ENCODE measurements at regions not wholly inside any gene's neighbourhood (a gene's known extent, or its start where the extent isn't known, plus 50 kb on each side); places are given as distances from the start of the nearest gene placed in this dataset.

DNA sequence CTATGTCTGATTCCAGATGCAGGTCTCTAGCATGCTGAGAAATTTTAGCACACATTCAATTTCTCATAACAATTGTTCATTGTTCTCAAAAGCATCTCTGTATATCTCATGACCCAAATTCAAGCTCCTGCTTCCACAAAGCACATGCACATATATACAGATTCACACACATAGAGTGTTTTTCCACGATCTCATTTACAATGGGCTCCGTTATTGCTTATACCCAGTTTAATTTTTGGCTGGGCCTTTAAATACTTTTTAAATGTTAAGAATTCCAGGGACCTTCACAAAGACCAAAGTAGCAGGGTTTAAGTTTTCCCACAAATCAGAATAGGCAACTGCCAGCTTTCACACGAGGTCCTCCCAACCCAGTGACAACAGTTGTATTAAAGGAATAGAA, 333.5 kb upstream of the SEMA6D start:
- Histone ChIP-seq H3K27ac (ENCODE audit: insufficient read depth, low read length, poor library complexity, severe bottlenecking) (no peak overlapping the region), H3K27me3 (replicated peaks; ENCODE audit: control insufficient read depth, insufficient read depth, low read length, poor library complexity, severe bottlenecking) (no peaks in the 10 kb centered on the region), H3K4me3 (ENCODE audit: insufficient read depth, low read depth, low read length, poor library complexity, severe bottlenecking) (no peak overlapping the region), H3K9me3 (ENCODE audit: control insufficient read depth, low read length) (no peaks in the 10 kb centered on the region), H3K4me1 (ENCODE audit: control insufficient read depth, insufficient read depth, low read length, poor library complexity, severe bottlenecking) (no peaks in the 10 kb centered on the region), H3K36me3 (ENCODE audit: control insufficient read depth, insufficient read depth, low read length) (no peaks in the 10 kb centered on the region)
- DNase-seq = no peak

DNA sequence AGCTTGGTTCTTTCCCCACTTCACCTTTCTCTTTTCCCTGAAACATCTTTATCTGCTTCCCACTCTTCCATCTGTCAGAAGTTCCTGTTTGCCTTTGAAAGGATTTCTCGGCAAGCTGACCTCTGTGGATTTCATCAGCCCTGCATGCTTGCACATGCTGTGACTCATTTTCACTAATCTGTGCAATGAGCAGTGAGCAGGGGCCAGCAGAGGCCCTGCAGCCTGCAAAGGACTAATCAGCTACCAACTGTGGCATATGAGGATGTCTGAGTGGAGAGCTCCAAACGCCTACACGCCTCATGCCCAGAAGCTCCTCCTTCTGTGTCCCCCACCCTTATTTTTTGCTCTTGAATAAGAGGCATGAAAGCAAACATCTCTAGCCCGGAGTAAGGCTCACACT, 333.0 kb upstream of the SEMA6D start:
- H3K27ac ChIP-seq (ENCODE audit: insufficient read depth, low read length, poor library complexity, severe bottlenecking) = no peak overlapping the region

GRCh38 chr15:47384776-47385175, 332.5 kb upstream of the SEMA6D start:
- Histone ChIP-seq H3K27ac (ENCODE audit: insufficient read depth, low read length, poor library complexity, severe bottlenecking) (no peak overlapping the region), H3K27me3 (replicated peaks; ENCODE audit: control insufficient read depth, insufficient read depth, low read length, poor library complexity, severe bottlenecking) (no peaks in the 10 kb centered on the region), H3K4me1 (ENCODE audit: control insufficient read depth, insufficient read depth, low read length, poor library complexity, severe bottlenecking) (no peaks in the 10 kb centered on the region), H3K36me3 (ENCODE audit: control insufficient read depth, insufficient read depth, low read length) (no peaks in the 10 kb centered on the region), H3K4me3 (ENCODE audit: insufficient read depth, low read depth, low read length, poor library complexity, severe bottlenecking) (no peak overlapping the region), H3K9me3 (ENCODE audit: control insufficient read depth, low read length) (no peaks in the 10 kb centered on the region)
- DNase-seq = no peak

More for the DNA sequence above, 333.0 kb upstream of the SEMA6D start:
- Histone ChIP-seq H3K36me3 (ENCODE audit: control insufficient read depth, insufficient read depth, low read length) (no peaks in the 10 kb centered on the region), H3K27me3 (replicated peaks; ENCODE audit: control insufficient read depth, insufficient read depth, low read length, poor library complexity, severe bottlenecking) (no peaks in the 10 kb centered on the region), H3K4me1 (ENCODE audit: control insufficient read depth, insufficient read depth, low read length, poor library complexity, severe bottlenecking) (no peaks in the 10 kb centered on the region), H3K9me3 (ENCODE audit: control insufficient read depth, low read length) (no peaks in the 10 kb centered on the region), H3K4me3 (ENCODE audit: insufficient read depth, low read depth, low read length, poor library complexity, severe bottlenecking) (no peak overlapping the region)
- DNase-seq = no peak

DNA sequence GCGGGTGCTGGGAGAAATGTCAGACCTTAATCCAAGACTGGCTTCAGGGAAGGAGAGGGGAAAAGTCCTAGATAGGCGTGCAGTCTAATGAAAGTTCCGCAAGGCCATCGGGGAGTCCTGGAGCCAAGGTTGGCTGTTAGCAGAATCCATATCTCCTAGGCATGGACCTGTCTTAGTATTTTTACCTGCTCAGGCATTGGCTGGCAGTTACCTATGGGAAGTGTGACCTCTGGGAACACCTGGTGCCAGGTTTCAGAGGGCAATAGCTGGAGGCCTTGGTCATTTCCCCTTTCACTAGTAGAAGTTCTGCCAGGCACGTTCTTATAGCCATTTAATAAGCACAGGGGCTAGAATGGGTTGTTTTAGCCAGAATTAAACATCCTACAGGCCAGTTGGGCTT, 330.8 kb upstream of the SEMA6D start:
- DNase-seq = no peak
- Histone ChIP-seq H3K36me3 (ENCODE audit: control insufficient read depth, insufficient read depth, low read length) (no peaks in the 10 kb centered on the region), H3K4me1 (ENCODE audit: control insufficient read depth, insufficient read depth, low read length, poor library complexity, severe bottlenecking) (no peaks in the 10 kb centered on the region), H3K27ac (ENCODE audit: insufficient read depth, low read length, poor library complexity, severe bottlenecking) (no peak overlapping the region), H3K27me3 (replicated peaks; ENCODE audit: control insufficient read depth, insufficient read depth, low read length, poor library complexity, severe bottlenecking) (no peaks in the 10 kb centered on the region), H3K4me3 (ENCODE audit: insufficient read depth, low read depth, low read length, poor library complexity, severe bottlenecking) (no peak overlapping the region), H3K9me3 (ENCODE audit: control insufficient read depth, low read length) (no peaks in the 10 kb centered on the region)

DNA sequence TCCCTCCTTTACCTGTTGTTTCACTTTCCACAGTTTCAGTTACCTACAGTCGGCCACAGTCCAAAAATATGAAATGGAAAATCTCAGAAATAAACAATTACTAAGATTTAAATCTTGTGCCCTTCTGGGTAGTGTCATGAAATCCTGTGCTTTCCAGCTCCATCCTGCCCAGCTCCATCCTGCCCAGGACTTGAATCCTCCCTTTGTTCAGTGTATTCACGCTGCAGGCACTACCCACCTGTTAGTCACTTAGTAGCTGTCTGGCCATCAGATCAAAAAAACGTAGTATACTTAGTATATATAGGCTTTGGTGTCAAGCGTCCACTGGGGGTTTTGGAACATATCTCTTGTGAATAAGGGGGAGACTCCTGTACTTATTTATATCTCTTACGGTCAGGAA, 329.0 kb upstream of the SEMA6D start:
- Histone ChIP-seq H3K27ac (ENCODE audit: insufficient read depth, low read length, poor library complexity, severe bottlenecking) (no peak overlapping the region), H3K9me3 (ENCODE audit: control insufficient read depth, low read length) (no peaks in the 10 kb centered on the region), H3K36me3 (ENCODE audit: control insufficient read depth, insufficient read depth, low read length) (no peaks in the 10 kb centered on the region), H3K4me1 (ENCODE audit: control insufficient read depth, insufficient read depth, low read length, poor library complexity, severe bottlenecking) (no peaks in the 10 kb centered on the region), H3K4me3 (ENCODE audit: insufficient read depth, low read depth, low read length, poor library complexity, severe bottlenecking) (no peak overlapping the region), H3K27me3 (replicated peaks; ENCODE audit: control insufficient read depth, insufficient read depth, low read length, poor library complexity, severe bottlenecking) (no peaks in the 10 kb centered on the region)
- no peak for DNase-seq

- Histone ChIP-seq H3K9me3 (ENCODE audit: control insufficient read depth, low read length) (no peaks in the 10 kb centered on the region), H3K4me3 (ENCODE audit: insufficient read depth, low read depth, low read length, poor library complexity, severe bottlenecking) (no peak overlapping the region), H3K36me3 (ENCODE audit: control insufficient read depth, insufficient read depth, low read length) (no peaks in the 10 kb centered on the region), H3K4me1 (ENCODE audit: control insufficient read depth, insufficient read depth, low read length, poor library complexity, severe bottlenecking) (no peaks in the 10 kb centered on the region), H3K27me3 (replicated peaks; ENCODE audit: control insufficient read depth, insufficient read depth, low read length, poor library complexity, severe bottlenecking) (no peaks in the 10 kb centered on the region), H3K27ac (ENCODE audit: insufficient read depth, low read length, poor library complexity, severe bottlenecking) (no peak overlapping the region)
- DNase-seq = no peak
Observed at GRCh38 chr15:47390208-47390765, 327.0 kb upstream of the SEMA6D start.

GRCh38 chr15:47394286-47394809, 323.0 kb upstream of the SEMA6D start:
- no peaks in the 10 kb centered on the region for H3K9me3 ChIP-seq (ENCODE audit: control insufficient read depth, low read length)

GRCh38 chr15:47395076-47395475, 322.2 kb upstream of the SEMA6D start:
- Histone ChIP-seq H3K9me3 (ENCODE audit: control insufficient read depth, low read length) (no peaks in the 10 kb centered on the region), H3K27ac (ENCODE audit: insufficient read depth, low read length, poor library complexity, severe bottlenecking) (no peak overlapping the region)
- no peak for DNase-seq

More at GRCh38 chr15:47394286-47394809, 323.0 kb upstream of the SEMA6D start:
- no peak for DNase-seq
- Histone ChIP-seq H3K27ac (ENCODE audit: insufficient read depth, low read length, poor library complexity, severe bottlenecking) (no peak overlapping the region), H3K4me1 (ENCODE audit: control insufficient read depth, insufficient read depth, low read length, poor library complexity, severe bottlenecking) (no peaks in the 10 kb centered on the region), H3K36me3 (ENCODE audit: control insufficient read depth, insufficient read depth, low read length) (no peaks in the 10 kb centered on the region), H3K27me3 (replicated peaks; ENCODE audit: control insufficient read depth, insufficient read depth, low read length, poor library complexity, severe bottlenecking) (no peaks in the 10 kb centered on the region), H3K4me3 (ENCODE audit: insufficient read depth, low read depth, low read length, poor library complexity, severe bottlenecking) (no peak overlapping the region)

DNA sequence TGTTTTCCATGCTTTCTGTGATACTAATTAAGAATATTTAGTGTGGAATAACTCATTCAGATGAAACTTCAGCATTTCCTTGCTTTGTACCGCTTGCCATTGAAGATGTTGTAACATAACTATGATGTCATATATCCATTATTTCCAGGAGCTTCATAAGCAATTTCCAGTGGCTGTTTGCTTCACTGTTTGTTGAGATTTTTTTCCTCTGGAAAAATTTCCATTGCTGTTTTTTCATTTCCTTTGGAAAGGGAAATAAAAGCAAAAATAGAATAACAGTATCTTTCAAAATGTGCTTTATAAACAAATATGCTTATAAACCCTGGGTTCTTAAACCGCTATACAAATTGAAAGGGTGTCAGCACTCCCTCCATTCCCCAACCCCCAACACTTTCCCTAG, 319.6 kb upstream of the SEMA6D start:
- Histone ChIP-seq H3K9me3 (ENCODE audit: control insufficient read depth, low read length) (no peaks in the 10 kb centered on the region), H3K4me1 (ENCODE audit: control insufficient read depth, insufficient read depth, low read length, poor library complexity, severe bottlenecking) (no peaks in the 10 kb centered on the region)
- DNase-seq = no peak

More at GRCh38 chr15:47395076-47395475, 322.2 kb upstream of the SEMA6D start:
- H3K36me3 ChIP-seq (ENCODE audit: control insufficient read depth, insufficient read depth, low read length) = no peaks in the 10 kb centered on the region
- no peaks in the 10 kb centered on the region for H3K27me3 ChIP-seq (replicated peaks; ENCODE audit: control insufficient read depth, insufficient read depth, low read length, poor library complexity, severe bottlenecking)
- no peaks in the 10 kb centered on the region for H3K4me1 ChIP-seq (ENCODE audit: control insufficient read depth, insufficient read depth, low read length, poor library complexity, severe bottlenecking)
- H3K4me3 ChIP-seq (ENCODE audit: insufficient read depth, low read depth, low read length, poor library complexity, severe bottlenecking) = no peak overlapping the region

GRCh38 chr15:47398132-47398531, 319.2 kb upstream of the SEMA6D start:
- DNase-seq = no peak
- no peaks in the 10 kb centered on the region for H3K9me3 ChIP-seq (ENCODE audit: control insufficient read depth, low read length)
- no peaks in the 10 kb centered on the region for H3K4me1 ChIP-seq (ENCODE audit: control insufficient read depth, insufficient read depth, low read length, poor library complexity, severe bottlenecking)
- H3K4me3 ChIP-seq (ENCODE audit: insufficient read depth, low read depth, low read length, poor library complexity, severe bottlenecking) = no peak overlapping the region
- H3K27me3 ChIP-seq (replicated peaks; ENCODE audit: control insufficient read depth, insufficient read depth, low read length, poor library complexity, severe bottlenecking) = no peaks in the 10 kb centered on the region
- H3K36me3 ChIP-seq (ENCODE audit: control insufficient read depth, insufficient read depth, low read length) = no peaks in the 10 kb centered on the region
- no peak overlapping the region for H3K27ac ChIP-seq (ENCODE audit: insufficient read depth, low read length, poor library complexity, severe bottlenecking)

More for the DNA sequence above, 319.6 kb upstream of the SEMA6D start:
- Histone ChIP-seq H3K36me3 (ENCODE audit: control insufficient read depth, insufficient read depth, low read length) (no peaks in the 10 kb centered on the region), H3K27ac (ENCODE audit: insufficient read depth, low read length, poor library complexity, severe bottlenecking) (no peak overlapping the region), H3K27me3 (replicated peaks; ENCODE audit: control insufficient read depth, insufficient read depth, low read length, poor library complexity, severe bottlenecking) (no peaks in the 10 kb centered on the region), H3K4me3 (ENCODE audit: insufficient read depth, low read depth, low read length, poor library complexity, severe bottlenecking) (no peak overlapping the region)
